ENCODE measurements at regions not wholly inside any gene's neighbourhood (a gene's known extent, or its start where the extent isn't known, plus 50 kb on each side); places are given as distances from the start of the nearest gene placed in this dataset.

DNA sequence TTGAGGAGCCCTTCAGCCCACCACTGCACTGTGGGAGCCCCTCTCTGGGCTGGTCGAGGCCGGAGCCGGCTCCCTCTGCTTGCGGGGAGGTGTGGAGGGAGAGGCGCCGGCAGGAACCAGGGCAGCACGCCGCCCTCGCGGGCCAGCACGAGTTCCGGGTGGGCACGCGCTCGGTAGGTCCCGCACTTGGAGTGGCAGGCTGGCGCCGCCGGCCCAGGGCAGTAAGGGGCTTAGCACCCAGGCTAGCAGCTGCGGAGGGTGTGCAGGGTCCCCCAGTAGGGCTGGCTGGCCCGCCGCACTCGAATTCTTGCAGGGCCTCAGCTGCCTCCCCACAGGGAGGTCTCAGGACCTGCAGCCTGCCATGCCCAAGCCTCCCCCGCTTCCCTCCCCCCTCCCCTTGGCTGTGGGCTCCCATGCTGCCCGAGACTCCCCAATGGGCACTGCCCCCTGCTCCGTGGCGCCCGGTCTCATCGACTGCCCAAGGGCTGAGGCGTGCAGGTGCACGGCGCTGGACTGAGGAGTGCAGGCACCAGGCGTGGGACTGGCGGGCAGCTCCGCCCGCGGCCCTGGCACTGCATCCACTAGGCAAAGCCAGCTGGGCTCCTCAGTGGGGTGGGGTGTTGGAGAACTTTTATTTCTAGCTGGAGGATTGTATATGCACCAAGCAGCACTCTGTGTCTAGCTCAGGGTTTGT is 127.5 kb downstream of the DCK start:
- no peaks in the 10 kb centered on the region for H3K9me2 ChIP-seq (replicated peaks; ENCODE audit: insufficient read depth, low read length)
- no peaks in the 10 kb centered on the region for H3K4me1 ChIP-seq (ENCODE audit: low read length)
- H3K9me3 ChIP-seq (ENCODE audit: low read length) = no peaks in the 10 kb centered on the region
- no peak overlapping the region for H3K27ac ChIP-seq (ENCODE audit: low read length)
- no peak overlapping the region for H3K4me3 ChIP-seq (ENCODE audit: low read length)
- no peak overlapping the region for H3K9ac ChIP-seq (ENCODE audit: low read length)
- no peaks in the 10 kb centered on the region for H3K79me2 ChIP-seq (ENCODE audit: low read length)
- DNase-seq = no peak
- H4K20me1 ChIP-seq (ENCODE audit: insufficient read depth, low read depth, low read length) = no peaks in the 10 kb centered on the region
- H3K36me3 ChIP-seq (ENCODE audit: insufficient read depth, low read length) = no peaks in the 10 kb centered on the region
- no peaks in the 10 kb centered on the region for H3K27me3 ChIP-seq (ENCODE audit: low read length)
- no peak overlapping the region for H2AFZ ChIP-seq (ENCODE audit: low read length)
- H3K4me2 ChIP-seq (ENCODE audit: low read depth, low read length, poor library complexity, severe bottlenecking) = no peak overlapping the region

- Histone ChIP-seq H3K4me3 (ENCODE audit: low read length) (no peak overlapping the region), H3K9ac (ENCODE audit: low read length) (no peak overlapping the region), H3K27me3 (ENCODE audit: low read length) (no peaks in the 10 kb centered on the region), H2AFZ (ENCODE audit: low read length) (no peak overlapping the region), H3K4me1 (ENCODE audit: low read length) (no peaks in the 10 kb centered on the region), H3K36me3 (ENCODE audit: insufficient read depth, low read length) (no peaks in the 10 kb centered on the region), H3K4me2 (ENCODE audit: low read depth, low read length, poor library complexity, severe bottlenecking) (no peak overlapping the region), H4K20me1 (ENCODE audit: insufficient read depth, low read depth, low read length) (no peaks in the 10 kb centered on the region), H3K9me2 (replicated peaks; ENCODE audit: insufficient read depth, low read length) (no peaks in the 10 kb centered on the region), H3K9me3 (ENCODE audit: low read length) (no peaks in the 10 kb centered on the region), H3K27ac (ENCODE audit: low read length) (no peak overlapping the region), H3K79me2 (ENCODE audit: low read length) (no peaks in the 10 kb centered on the region)
- DNase-seq = no peak
Measured at GRCh38 chr4:71123951-71124350, 130.5 kb downstream of the DCK start.

DNA sequence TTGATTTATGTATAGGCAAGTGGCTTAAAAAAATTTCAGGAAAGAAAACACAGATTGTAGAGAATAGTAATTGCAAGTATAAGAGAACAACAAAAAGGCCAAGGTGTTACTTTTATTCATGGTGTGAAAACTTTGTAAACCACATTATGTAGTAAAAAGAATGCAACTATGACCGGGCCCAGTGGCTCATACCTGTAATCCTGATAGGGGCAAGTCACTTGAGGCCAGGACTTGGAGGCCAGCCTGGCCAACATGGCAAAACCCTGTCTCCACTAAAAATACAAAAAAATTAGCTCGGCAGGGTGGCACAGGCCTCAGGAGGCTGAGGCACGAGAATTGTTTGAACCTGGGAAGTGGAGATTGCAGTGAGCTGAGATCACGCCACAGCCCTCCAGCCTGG is 131.7 kb downstream of the DCK start:
- Histone ChIP-seq H3K4me1 (ENCODE audit: low read length) (no peaks in the 10 kb centered on the region), H3K27me3 (ENCODE audit: low read length) (no peaks in the 10 kb centered on the region)

DNA sequence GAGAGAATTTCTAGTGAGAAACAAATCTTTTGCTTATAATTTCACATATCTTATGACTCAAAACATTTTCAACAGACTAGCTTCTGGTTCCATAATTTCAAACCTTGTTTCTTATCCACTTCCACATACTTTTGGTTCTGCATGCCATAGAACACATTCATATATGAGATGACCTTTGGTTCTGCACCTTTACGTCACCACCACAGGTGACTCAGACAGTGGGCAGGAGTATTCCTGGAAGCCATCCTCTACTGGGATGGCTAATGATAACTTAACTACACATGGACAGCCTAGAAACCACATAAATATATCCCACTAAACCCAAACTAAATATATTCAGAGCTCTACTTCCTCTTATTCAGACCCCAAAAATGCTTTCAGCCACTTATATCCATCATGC is 133.3 kb downstream of the DCK start:
- H3K36me3 ChIP-seq (ENCODE audit: insufficient read depth, low read length) = no peaks in the 10 kb centered on the region
- H3K9me3 ChIP-seq (ENCODE audit: low read length) = no peaks in the 10 kb centered on the region
- no peaks in the 10 kb centered on the region for H3K9me2 ChIP-seq (replicated peaks; ENCODE audit: insufficient read depth, low read length)
- no peaks in the 10 kb centered on the region for H3K27me3 ChIP-seq (ENCODE audit: low read length)
- H2AFZ ChIP-seq (ENCODE audit: low read length) = no peak overlapping the region
- H3K4me2 ChIP-seq (ENCODE audit: low read depth, low read length, poor library complexity, severe bottlenecking) = no peak overlapping the region
- H3K79me2 ChIP-seq (ENCODE audit: low read length) = no peaks in the 10 kb centered on the region
- H3K9ac ChIP-seq (ENCODE audit: low read length) = no peak overlapping the region
- no peak for DNase-seq
- no peak overlapping the region for H3K27ac ChIP-seq (ENCODE audit: low read length)
- no peaks in the 10 kb centered on the region for H4K20me1 ChIP-seq (ENCODE audit: insufficient read depth, low read depth, low read length)
- H3K4me1 ChIP-seq (ENCODE audit: low read length) = no peaks in the 10 kb centered on the region
- H3K4me3 ChIP-seq (ENCODE audit: low read length) = no peak overlapping the region

More for the DNA sequence above, 131.7 kb downstream of the DCK start:
- no peaks in the 10 kb centered on the region for H3K36me3 ChIP-seq (ENCODE audit: insufficient read depth, low read length)
- no peak for DNase-seq
- H3K9ac ChIP-seq (ENCODE audit: low read length) = no peak overlapping the region
- no peak overlapping the region for H3K27ac ChIP-seq (ENCODE audit: low read length)
- H3K9me2 ChIP-seq (replicated peaks; ENCODE audit: insufficient read depth, low read length) = no peaks in the 10 kb centered on the region
- H3K4me3 ChIP-seq (ENCODE audit: low read length) = no peak overlapping the region
- H2AFZ ChIP-seq (ENCODE audit: low read length) = no peak overlapping the region
- H4K20me1 ChIP-seq (ENCODE audit: insufficient read depth, low read depth, low read length) = no peaks in the 10 kb centered on the region
- no peaks in the 10 kb centered on the region for H3K79me2 ChIP-seq (ENCODE audit: low read length)
- no peaks in the 10 kb centered on the region for H3K9me3 ChIP-seq (ENCODE audit: low read length)
- H3K4me2 ChIP-seq (ENCODE audit: low read depth, low read length, poor library complexity, severe bottlenecking) = no peak overlapping the region

GRCh38 chr4:71130827-71131603 is 137.6 kb downstream of the DCK start:
- Histone ChIP-seq H4K20me1 (ENCODE audit: insufficient read depth, low read depth, low read length) (no peaks in the 10 kb centered on the region), H3K4me1 (ENCODE audit: low read length) (no peaks in the 10 kb centered on the region), H3K27me3 (ENCODE audit: low read length) (no peaks in the 10 kb centered on the region), H3K4me2 (ENCODE audit: low read depth, low read length, poor library complexity, severe bottlenecking) (no peak overlapping the region), H3K9ac (ENCODE audit: low read length) (no peak overlapping the region), H3K79me2 (ENCODE audit: low read length) (no peaks in the 10 kb centered on the region), H3K4me3 (ENCODE audit: low read length) (no peak overlapping the region), H3K9me2 (replicated peaks; ENCODE audit: insufficient read depth, low read length) (no peaks in the 10 kb centered on the region), H3K36me3 (ENCODE audit: insufficient read depth, low read length) (no peaks in the 10 kb centered on the region), H2AFZ (ENCODE audit: low read length) (no peak overlapping the region), H3K27ac (ENCODE audit: low read length) (no peak overlapping the region), H3K9me3 (ENCODE audit: low read length) (no peaks in the 10 kb centered on the region)
- no peak for DNase-seq

GRCh38 chr4:71132486-71132885 is 139.0 kb downstream of the DCK start:
- no peak overlapping the region for H3K9ac ChIP-seq (ENCODE audit: low read length)
- no peaks in the 10 kb centered on the region for H3K79me2 ChIP-seq (ENCODE audit: low read length)
- no peaks in the 10 kb centered on the region for H3K36me3 ChIP-seq (ENCODE audit: insufficient read depth, low read length)
- H3K4me1 ChIP-seq (ENCODE audit: low read length) = no peaks in the 10 kb centered on the region
- H3K4me2 ChIP-seq (ENCODE audit: low read depth, low read length, poor library complexity, severe bottlenecking) = no peak overlapping the region
- no peak overlapping the region for H3K4me3 ChIP-seq (ENCODE audit: low read length)
- H4K20me1 ChIP-seq (ENCODE audit: insufficient read depth, low read depth, low read length) = no peaks in the 10 kb centered on the region
- no peak for DNase-seq
- H3K9me2 ChIP-seq (replicated peaks; ENCODE audit: insufficient read depth, low read length) = no peaks in the 10 kb centered on the region
- no peak overlapping the region for H2AFZ ChIP-seq (ENCODE audit: low read length)
- no peak overlapping the region for H3K27ac ChIP-seq (ENCODE audit: low read length)
- H3K27me3 ChIP-seq (ENCODE audit: low read length) = no peaks in the 10 kb centered on the region
- no peaks in the 10 kb centered on the region for H3K9me3 ChIP-seq (ENCODE audit: low read length)

- H2AFZ ChIP-seq (ENCODE audit: low read length) = no peak overlapping the region
- no peaks in the 10 kb centered on the region for H3K4me1 ChIP-seq (ENCODE audit: low read length)
- H4K20me1 ChIP-seq (ENCODE audit: insufficient read depth, low read depth, low read length) = no peaks in the 10 kb centered on the region
- no peaks in the 10 kb centered on the region for H3K79me2 ChIP-seq (ENCODE audit: low read length)
- no peak overlapping the region for H3K9ac ChIP-seq (ENCODE audit: low read length)
- DNase-seq = no peak
- H3K4me3 ChIP-seq (ENCODE audit: low read length) = no peak overlapping the region
- no peaks in the 10 kb centered on the region for H3K27me3 ChIP-seq (ENCODE audit: low read length)
- H3K9me3 ChIP-seq (ENCODE audit: low read length) = no peaks in the 10 kb centered on the region
- no peak overlapping the region for H3K27ac ChIP-seq (ENCODE audit: low read length)
- H3K36me3 ChIP-seq (ENCODE audit: insufficient read depth, low read length) = no peaks in the 10 kb centered on the region
- H3K4me2 ChIP-seq (ENCODE audit: low read depth, low read length, poor library complexity, severe bottlenecking) = no peak overlapping the region
- H3K9me2 ChIP-seq (replicated peaks; ENCODE audit: insufficient read depth, low read length) = no peaks in the 10 kb centered on the region
Measured at GRCh38 chr4:71133491-71133890, 140.0 kb downstream of the DCK start.

GRCh38 chr4:71136071-71136470 is 142.6 kb downstream of the DCK start:
- H3K4me2 ChIP-seq (ENCODE audit: low read depth, low read length, poor library complexity, severe bottlenecking) = no peak overlapping the region
- no peaks in the 10 kb centered on the region for H3K79me2 ChIP-seq (ENCODE audit: low read length)
- no peaks in the 10 kb centered on the region for H3K27me3 ChIP-seq (ENCODE audit: low read length)
- no peak overlapping the region for H3K27ac ChIP-seq (ENCODE audit: low read length)
- no peak overlapping the region for H3K9ac ChIP-seq (ENCODE audit: low read length)
- H3K4me3 ChIP-seq (ENCODE audit: low read length) = no peak overlapping the region
- no peak for DNase-seq
- no peak overlapping the region for H2AFZ ChIP-seq (ENCODE audit: low read length)
- no peaks in the 10 kb centered on the region for H3K9me3 ChIP-seq (ENCODE audit: low read length)
- no peaks in the 10 kb centered on the region for H4K20me1 ChIP-seq (ENCODE audit: insufficient read depth, low read depth, low read length)
- H3K36me3 ChIP-seq (ENCODE audit: insufficient read depth, low read length) = no peaks in the 10 kb centered on the region
- no peaks in the 10 kb centered on the region for H3K9me2 ChIP-seq (replicated peaks; ENCODE audit: insufficient read depth, low read length)
- no peaks in the 10 kb centered on the region for H3K4me1 ChIP-seq (ENCODE audit: low read length)
